ENCODE measurements at regions not wholly inside any gene's neighbourhood (a gene's known extent, or its start where the extent isn't known, plus 50 kb on each side); places are given as distances from the start of the nearest gene placed in this dataset.

- no peak for TF ChIP-seq CTCF (IDR thresholded peaks at IDR 0.05; ENCODE audit: borderline replicate concordance, extremely low read depth, low read length, poor library complexity, severe bottlenecking)
- TF ChIP-seq EZH2 (IDR thresholded peaks at IDR 0.05; ENCODE audit: borderline replicate concordance, low read depth, low read length, severe bottlenecking), result no peak
Observed at GRCh38 chr5:152864991-152865390, 459.9 kb upstream of the NMUR2 start.

Data from DND-41 (cell line).